ENCODE measurements at regions not wholly inside any gene's neighbourhood (a gene's known extent, or its start where the extent isn't known, plus 50 kb on each side); places are given as distances from the start of the nearest gene placed in this dataset.
A peak's percentile ranks its signal among the peaks of the same experiment; 100 is the strongest.

- DNase-seq (ENCODE audit: low spot score), result no peak
- TF ChIP-seq, protein P1, sequence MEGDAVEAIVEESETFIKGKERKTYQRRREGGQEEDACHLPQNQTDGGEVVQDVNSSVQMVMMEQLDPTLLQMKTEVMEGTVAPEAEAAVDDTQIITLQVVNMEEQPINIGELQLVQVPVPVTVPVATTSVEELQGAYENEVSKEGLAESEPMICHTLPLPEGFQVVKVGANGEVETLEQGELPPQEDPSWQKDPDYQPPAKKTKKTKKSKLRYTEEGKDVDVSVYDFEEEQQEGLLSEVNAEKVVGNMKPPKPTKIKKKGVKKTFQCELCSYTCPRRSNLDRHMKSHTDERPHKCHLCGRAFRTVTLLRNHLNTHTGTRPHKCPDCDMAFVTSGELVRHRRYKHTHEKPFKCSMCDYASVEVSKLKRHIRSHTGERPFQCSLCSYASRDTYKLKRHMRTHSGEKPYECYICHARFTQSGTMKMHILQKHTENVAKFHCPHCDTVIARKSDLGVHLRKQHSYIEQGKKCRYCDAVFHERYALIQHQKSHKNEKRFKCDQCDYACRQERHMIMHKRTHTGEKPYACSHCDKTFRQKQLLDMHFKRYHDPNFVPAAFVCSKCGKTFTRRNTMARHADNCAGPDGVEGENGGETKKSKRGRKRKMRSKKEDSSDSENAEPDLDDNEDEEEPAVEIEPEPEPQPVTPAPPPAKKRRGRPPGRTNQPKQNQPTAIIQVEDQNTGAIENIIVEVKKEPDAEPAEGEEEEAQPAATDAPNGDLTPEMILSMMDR (IDR thresholded peaks at IDR 0.05; ENCODE audit: borderline replicate concordance, control extremely low read depth, extremely low read depth, insufficient read depth, missing control alignments), result no peak
- in situ Hi-C loops (cut with MboI; ENCODE audit: low sequenced_read_pairs, unreplicated experiment), result no loop called here
Observed at GRCh38 chr9:71326360-71326759, 204.9 kb upstream of the TRPM3 start.

DNA sequence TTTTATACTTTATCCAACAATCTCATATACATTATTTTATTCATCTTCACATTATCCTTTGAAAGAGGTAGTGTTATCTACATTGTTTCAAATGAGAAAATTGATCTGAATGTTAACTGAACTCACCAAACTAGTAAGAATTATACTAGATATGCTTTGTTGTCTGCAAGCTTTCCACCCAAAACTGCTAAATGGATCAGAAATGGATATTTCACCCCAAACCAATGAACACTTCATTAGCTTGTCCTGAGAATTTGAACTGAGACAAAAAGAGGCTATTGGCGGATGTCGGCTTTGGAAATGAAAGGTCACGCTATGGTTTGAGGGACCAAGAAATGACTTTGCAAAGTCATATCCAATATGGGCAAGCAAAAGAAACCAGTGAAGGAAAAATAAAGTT lies 201.9 kb upstream of the TRPM3 start:
- no peak for DNase-seq (ENCODE audit: low spot score)
- TF ChIP-seq, protein P1 (IDR thresholded peaks at IDR 0.05; ENCODE audit: borderline replicate concordance, control extremely low read depth, extremely low read depth, insufficient read depth, missing control alignments), result no peak
- in situ Hi-C loops (cut with MboI; ENCODE audit: low sequenced_read_pairs, unreplicated experiment), result no loop called here

GRCh38 chr9:71322311-71322710 lies 200.9 kb upstream of the TRPM3 start:
- no peak for DNase-seq (ENCODE audit: low spot score)
- TF ChIP-seq, protein P1 (IDR thresholded peaks at IDR 0.05; ENCODE audit: borderline replicate concordance, control extremely low read depth, extremely low read depth, insufficient read depth, missing control alignments), result no peak
- in situ Hi-C loops (cut with MboI; ENCODE audit: low sequenced_read_pairs, unreplicated experiment), result no loop called here

- in situ Hi-C loops (cut with MboI; ENCODE audit: low sequenced_read_pairs, unreplicated experiment), result no loop called here
- TF ChIP-seq, protein P1 (IDR thresholded peaks at IDR 0.05; ENCODE audit: borderline replicate concordance, control extremely low read depth, extremely low read depth, insufficient read depth, missing control alignments), result no peak
- DNase-seq (ENCODE audit: low spot score), result peak; percentile 10
Observed at GRCh38 chr9:71308454-71308853, 187.0 kb upstream of the TRPM3 start.

DNA sequence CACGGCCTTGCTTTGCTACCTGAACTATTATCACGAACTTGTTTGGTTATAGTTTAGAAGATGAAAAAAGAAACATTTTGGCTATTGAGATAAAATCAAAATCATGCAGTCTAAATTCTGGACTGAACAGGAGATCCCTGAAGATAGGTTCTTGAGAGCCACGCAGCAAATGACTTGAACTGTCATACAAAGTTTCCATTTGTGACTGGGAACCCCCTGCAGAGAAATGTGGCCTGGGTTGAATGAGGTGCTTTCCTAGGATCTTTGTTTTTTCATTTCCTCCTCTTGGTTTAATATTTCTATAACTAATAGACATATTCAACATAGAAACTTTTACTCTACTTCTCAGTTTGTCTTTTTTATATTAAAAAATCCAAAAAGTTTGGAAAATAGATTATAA lies 184.7 kb upstream of the TRPM3 start:
- in situ Hi-C loops (cut with MboI; ENCODE audit: low sequenced_read_pairs, unreplicated experiment), result no loop called here
- DNase-seq (ENCODE audit: low spot score), result no peak
- TF ChIP-seq, protein P1 (IDR thresholded peaks at IDR 0.05; ENCODE audit: borderline replicate concordance, control extremely low read depth, extremely low read depth, insufficient read depth, missing control alignments), result no peak

- TF ChIP-seq, protein P1 (IDR thresholded peaks at IDR 0.05; ENCODE audit: borderline replicate concordance, control extremely low read depth, extremely low read depth, insufficient read depth, missing control alignments), result no peak
- DNase-seq (ENCODE audit: low spot score), result no peak
- in situ Hi-C loops (cut with MboI; ENCODE audit: low sequenced_read_pairs, unreplicated experiment), result no loop called here
Observed at GRCh38 chr9:71303351-71303750, 181.9 kb upstream of the TRPM3 start.

- no peak for DNase-seq (ENCODE audit: low spot score)
- TF ChIP-seq, protein P1 (IDR thresholded peaks at IDR 0.05; ENCODE audit: borderline replicate concordance, control extremely low read depth, extremely low read depth, insufficient read depth, missing control alignments), result no peak
- in situ Hi-C loops (cut with MboI; ENCODE audit: low sequenced_read_pairs, unreplicated experiment), result no loop called here
Observed at GRCh38 chr9:71302776-71303175, 181.4 kb upstream of the TRPM3 start.

All from GM13976 (cell line).